ENCODE measurements at regions not wholly inside any gene's neighbourhood (a gene's known extent, or its start where the extent isn't known, plus 50 kb on each side); places are given as distances from the start of the nearest gene placed in this dataset.
"Not testable (repeated sequence)": the region's sequence is repeated elsewhere in the genome, so short reads cannot be mapped to it uniquely, and the experiment has no call there.

GRCh38 chr2:55793602-55794001 is 100.0 kb upstream of the PNPT1 start:
- H3K23ac ChIP-seq (ENCODE audit: low read depth, low read length); H2AK9ac ChIP-seq (replicated peaks; ENCODE audit: low read depth, low read length, poor library complexity); DNase-seq; H3K18ac ChIP-seq (ENCODE audit: low read depth, low read length); H3K14ac ChIP-seq (replicated peaks; ENCODE audit: low read depth, low read length); H3K9ac ChIP-seq (ENCODE audit: low read depth, low read length); H2AK5ac ChIP-seq (ENCODE audit: low read depth, low read length); H4K20me1 ChIP-seq (ENCODE audit: insufficient read depth, low read length); H3K4ac ChIP-seq (ENCODE audit: low read depth, low read length); H3K4me3 ChIP-seq (ENCODE audit: insufficient read depth, low read depth, low read length); H3K27me3 ChIP-seq (ENCODE audit: control insufficient read depth, insufficient read depth, low read length); in situ Hi-C loops (cut with MboI; ENCODE audit: low sequenced_read_pairs); H2BK20ac ChIP-seq (ENCODE audit: low read depth, low read length); H2BK5ac ChIP-seq (ENCODE audit: low read depth, low read length, poor library complexity, severe bottlenecking); H3K9me1 ChIP-seq (ENCODE audit: insufficient read depth, low read length); H2BK15ac ChIP-seq (ENCODE audit: low read depth, low read length); H4K8ac ChIP-seq (ENCODE audit: low read depth in 2 of 2, low read length in 2 of 2); H4K5ac ChIP-seq (ENCODE audit: low read depth, low read length); H3K4me2 ChIP-seq (ENCODE audit: low read depth, low read length); CTCF ChIA-PET; H2AFZ ChIP-seq (replicated peaks; ENCODE audit: low read length, poor library complexity); BruUV-seq (replicated peaks); POLR2A ChIA-PET (ENCODE audit: unreplicated experiment); H3K36me3 ChIP-seq (ENCODE audit: control insufficient read depth, insufficient read depth, low read length); ATAC-seq (ENCODE audit: low read depth); H3K9me3 ChIP-seq (ENCODE audit: control insufficient read depth, insufficient read depth, low read length); intact Hi-C loops (cut with micrococcal nuclease); H4K91ac ChIP-seq (ENCODE audit: insufficient read depth, low read depth, low read length); H3K27ac ChIP-seq (ENCODE audit: insufficient read depth, low read length); H3K4me1 ChIP-seq (ENCODE audit: control insufficient read depth, insufficient read depth, low read length); H3K56ac ChIP-seq (ENCODE audit: extremely low read depth, insufficient read depth, low read length); H2BK120ac ChIP-seq (ENCODE audit: low read depth, low read length); H3K79me1 ChIP-seq (ENCODE audit: low read depth in 1 of 2, low read length in 2 of 2); dilution Hi-C loops (cut with HindIII; ENCODE audit: low sequenced_read_pairs, unreplicated experiment): not testable (repeated sequence)
- WGBS, 2 experiments (ENCODE audit: extremely low coverage in 2 of 2, insufficient read length in 1 of 2) = 83% methylated on average over 1 of the region's 12 CpGs; no CpG with 5 or more reads in 1 of the 2 experiments

Measured in IMR-90 (cell line).